Globus pallidus (tissue), 1 donor: ENCODE measurements at regions not wholly inside any gene's neighbourhood (a gene's known extent, or its start where the extent isn't known, plus 50 kb on each side); places are given as distances from the start of the nearest gene placed in this dataset.

Source experiments
- DNase-seq: peaks from one replicate; pipeline ENCODE4 v3.0.0-alpha.2; 2015; ENCODE audit warnings: low spot score

DNA sequence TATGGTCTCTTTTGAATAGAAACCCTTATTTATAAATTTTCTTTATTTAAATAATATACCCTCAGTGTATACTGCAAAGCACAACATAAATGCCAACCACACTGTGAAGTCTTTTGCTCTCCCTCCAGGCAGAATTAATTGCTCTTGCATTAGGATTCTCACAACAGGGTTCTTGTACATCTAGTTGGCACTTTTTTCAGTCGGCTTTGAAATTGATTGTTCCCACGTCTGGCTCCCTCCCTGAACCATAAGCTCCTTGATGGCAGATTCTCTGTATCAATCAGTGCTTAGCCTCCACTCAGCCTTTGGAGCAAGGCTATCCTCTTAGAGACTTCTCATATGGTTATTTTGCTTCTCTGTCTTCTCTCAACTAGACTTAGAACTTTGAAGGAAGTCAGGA lies 288.0 kb upstream of the POU3F2 start:
- no peak for DNase-seq

DNA sequence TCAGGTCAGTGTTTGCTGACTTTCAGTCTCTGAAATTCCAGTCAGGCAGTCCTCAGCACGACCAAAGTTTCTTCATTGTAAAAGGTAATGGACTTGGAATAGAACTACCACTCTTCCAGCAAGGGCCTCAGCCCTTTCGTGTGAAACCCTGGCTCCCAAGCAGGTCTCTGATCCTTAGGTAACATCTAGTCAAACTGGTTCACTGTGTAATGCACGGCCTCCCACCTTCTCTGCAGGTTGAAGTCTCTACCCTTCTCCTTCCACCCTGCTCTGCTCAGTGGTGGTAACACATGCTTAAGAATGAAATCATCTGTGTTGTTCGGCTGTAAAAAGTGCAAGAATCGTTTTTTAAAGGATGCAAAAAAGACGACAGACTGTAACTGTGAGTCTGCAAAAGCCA lies 287.2 kb upstream of the POU3F2 start:
- DNase-seq: no peak

DNA sequence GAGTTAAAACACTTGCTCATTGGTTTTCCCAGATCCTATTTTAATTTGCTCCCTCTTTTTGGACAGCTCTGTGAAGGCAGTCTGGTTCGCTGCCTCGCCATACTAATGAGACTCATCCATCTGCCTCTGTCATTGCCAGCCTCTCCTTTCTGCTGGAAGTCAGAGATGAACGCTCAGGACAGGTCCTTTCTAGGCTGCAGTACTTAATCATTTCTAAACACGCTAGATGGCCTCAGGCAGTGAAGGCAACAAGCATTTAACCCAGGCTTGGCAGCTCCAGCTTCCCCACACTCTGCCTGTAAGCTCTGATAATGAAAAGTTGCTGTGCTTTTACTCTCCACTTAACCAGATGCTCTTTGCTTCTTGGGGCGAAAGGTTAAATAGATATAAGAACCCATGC lies 286.7 kb upstream of the POU3F2 start:
- no peak for DNase-seq

DNA sequence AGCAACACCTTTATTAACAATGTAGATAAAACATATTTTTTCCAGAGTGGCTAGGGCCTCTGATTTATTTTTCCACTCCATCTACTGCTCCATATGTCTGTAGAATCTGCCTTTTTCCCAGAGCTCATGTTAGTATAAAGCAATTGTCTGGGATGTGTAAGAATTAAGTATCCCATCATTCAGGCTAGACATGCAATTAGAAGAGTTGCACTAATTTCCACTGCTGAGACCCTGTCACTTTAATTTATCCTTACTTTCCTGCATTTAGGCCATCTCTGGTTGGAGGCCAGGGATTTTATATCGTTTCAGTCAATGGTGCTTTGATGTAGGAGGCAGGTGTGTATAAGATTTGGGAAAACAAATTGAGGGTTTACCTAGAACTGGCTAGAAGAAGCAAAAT lies 286.1 kb upstream of the POU3F2 start:
- no peak for DNase-seq

DNA sequence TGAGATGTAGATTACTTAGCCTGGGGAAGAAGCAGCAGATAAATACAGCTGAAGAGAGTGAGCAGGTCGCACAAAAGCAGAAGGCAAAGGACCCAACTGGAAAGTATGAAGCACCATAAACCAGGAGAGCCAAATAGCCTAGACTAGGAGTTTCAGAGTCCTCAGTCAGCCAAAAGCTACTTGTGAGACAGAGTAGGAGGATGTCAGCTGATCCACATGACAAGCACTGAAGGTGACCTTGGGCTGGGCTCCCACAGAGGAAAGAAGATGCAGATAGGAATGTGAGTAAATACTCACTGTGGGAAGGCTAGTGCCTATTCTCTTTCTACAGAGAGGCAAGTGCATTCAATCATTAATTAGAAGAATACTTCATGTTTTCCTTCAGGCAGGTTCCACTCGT lies 274.0 kb upstream of the POU3F2 start:
- no peak for DNase-seq

DNA sequence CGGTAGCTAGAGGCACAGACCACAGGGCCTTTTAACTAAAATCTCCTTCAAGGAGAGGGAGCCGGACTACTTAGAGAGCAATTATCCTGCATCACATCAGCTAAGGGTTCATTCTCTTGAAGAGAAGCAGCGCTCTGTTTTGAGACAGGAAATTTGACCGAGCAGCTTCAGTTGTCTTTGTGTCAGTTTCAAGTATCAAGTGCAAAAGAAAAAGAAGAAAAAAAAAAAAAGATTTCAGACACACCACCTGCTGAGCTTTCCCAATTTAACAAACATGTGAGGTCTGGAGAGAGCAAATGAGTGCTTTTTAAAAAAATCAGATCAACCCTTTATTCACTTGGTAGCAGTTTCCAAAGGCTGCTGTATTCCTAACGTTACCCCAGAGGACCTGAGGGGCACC lies 273.5 kb upstream of the POU3F2 start:
- DNase-seq: no peak

DNA sequence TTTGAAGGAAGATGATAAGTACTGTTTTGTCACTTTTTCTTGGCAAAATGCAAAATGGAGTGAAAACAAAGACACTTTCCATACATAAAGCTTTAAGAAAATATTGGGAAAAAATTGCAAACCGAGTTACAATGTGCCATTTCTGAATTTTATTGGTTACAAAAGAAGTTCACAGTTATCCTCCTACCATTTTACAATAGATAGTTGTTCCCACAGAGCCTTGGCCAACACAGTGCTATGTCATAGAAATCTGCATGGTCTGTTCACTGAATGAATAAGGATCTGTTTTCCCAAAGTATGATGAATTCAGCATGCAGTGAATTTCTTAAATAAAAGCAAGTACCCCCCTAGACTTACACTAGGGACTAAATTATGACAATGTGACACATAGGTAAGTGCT lies 268.2 kb upstream of the POU3F2 start:
- peak; percentile 88 for DNase-seq

DNA sequence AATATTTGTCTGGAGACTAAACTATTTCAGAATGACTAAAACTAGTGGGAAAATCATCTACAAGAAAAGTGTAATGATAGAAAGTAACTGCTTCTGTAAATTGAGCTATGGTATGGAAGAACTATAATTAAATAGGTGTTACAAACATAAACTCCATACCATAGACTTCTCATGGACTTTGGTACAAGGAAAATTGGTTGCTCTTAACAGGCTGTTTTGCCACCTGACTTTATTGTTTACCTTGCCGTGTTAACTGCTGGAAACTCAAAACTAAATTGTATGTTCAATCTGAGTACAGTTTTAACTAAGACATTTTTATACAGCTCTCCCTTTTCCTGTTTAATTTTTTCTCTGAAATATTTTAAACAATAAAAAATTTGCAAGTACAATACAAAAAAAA lies 261.8 kb upstream of the POU3F2 start:
- no peak for DNase-seq

DNA sequence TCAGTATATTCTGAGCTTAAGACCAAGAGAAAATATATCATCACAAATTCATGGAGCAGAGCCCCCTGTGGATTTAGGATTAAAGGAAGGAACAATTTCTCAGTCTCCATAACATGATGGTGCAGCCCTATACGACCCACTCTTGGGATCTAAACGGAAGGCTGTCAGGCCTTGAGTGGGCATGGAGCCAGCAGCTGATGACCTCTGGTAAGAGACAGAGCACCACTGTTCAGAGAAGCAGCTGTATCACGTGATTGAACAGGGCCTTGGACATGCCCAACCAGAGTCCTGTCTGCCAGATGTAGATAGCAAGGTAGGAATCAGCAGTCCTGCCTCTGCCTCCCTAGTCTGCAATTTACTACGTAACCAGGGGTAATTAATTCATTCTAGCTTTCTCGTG lies 259.4 kb upstream of the POU3F2 start:
- DNase-seq: peak; percentile 91

DNA sequence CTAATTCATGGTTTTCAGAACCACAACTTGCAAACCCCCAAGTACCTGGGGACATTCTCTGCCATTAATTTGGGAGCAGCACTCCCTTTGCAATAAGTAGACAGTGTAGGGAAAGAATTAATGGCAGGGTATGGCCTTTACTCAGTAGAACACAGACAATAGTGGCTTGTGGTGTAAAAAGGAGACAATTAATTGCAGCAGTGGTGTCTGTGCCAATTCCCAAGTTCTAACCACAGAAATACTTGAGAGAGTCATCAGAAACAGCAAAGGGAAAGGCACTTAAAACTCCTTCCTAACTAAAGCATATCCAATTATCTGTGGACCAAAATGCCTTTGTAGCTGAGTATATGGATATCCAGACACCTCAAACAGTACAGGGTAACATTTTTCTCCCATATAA lies 257.6 kb upstream of the POU3F2 start:
- DNase-seq: no peak

DNA sequence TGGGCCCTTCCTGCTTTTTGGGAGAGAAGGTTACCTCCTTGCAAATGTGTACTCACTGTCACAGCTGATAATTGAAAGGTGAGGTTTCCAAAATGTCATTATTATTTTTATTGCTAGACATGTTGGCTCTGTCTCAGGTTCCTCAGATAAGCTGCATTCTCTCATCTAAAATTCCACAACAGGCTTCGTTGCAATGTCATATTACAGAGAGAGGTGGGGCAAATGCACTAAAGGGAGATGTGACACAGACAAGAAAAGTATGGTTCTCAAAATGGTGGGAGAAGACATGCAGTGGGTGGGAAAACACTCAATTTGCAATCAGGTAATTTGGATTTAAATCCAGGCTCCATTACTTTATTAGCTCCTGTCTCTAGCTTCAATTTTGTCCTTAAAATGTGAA lies 256.4 kb upstream of the POU3F2 start:
- DNase-seq: no peak

DNA sequence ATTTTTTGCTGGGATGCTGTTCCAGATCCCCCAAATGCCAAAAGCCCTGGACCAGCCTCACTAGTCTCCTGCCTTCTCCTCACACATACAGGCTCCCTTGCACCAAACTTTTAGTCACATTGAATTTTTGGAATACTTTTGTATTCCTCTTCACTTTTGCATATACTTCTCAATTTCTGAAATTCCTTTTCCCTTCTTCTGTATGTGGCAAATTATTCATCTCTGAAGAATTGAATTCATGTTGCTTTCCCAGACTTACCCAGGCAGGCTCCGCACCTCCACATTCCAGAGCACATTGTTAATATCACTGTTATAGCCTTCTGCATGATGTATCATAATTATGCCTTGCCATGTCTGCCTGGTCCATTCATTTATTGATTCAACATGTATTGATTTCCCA lies 255.3 kb upstream of the POU3F2 start:
- no peak for DNase-seq

DNA sequence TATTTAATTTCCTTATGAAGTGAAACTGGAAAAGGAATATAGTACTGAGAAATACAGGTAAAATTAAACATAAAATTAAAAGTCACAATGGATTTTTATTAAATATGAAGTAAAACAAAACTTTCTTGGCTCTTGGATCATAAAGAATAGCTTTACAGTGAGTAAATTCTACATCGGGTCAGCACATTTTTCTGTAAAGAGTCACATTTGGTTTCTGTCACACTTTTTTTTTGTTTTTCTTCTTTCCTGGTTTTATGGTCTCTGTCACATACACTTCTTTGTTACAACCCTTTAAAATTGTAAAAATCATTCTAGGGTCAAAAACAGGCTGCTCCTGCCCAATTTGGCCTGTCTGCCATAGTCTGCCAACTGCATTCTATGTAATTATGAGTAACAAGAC lies 254.4 kb upstream of the POU3F2 start:
- DNase-seq: no peak

DNA sequence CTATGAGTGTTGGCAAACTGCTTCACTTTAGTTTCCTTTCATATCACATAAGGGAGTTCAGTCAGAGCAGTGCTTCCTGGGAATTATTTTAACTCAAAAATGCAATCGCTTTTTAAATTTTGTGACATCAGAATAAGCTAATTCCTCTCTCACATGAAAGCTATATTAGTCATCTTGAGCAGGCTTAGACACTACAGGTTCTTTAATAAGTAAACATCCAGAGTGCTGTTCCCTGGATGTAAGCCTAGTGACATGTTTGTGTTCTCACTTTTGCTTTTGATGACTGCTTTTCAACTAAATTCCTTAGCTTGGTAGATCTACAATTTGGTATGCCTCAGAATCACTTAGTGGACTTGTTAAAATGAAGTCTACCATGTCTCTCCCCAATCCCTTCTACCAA lies 252.7 kb upstream of the POU3F2 start:
- DNase-seq: no peak

DNA sequence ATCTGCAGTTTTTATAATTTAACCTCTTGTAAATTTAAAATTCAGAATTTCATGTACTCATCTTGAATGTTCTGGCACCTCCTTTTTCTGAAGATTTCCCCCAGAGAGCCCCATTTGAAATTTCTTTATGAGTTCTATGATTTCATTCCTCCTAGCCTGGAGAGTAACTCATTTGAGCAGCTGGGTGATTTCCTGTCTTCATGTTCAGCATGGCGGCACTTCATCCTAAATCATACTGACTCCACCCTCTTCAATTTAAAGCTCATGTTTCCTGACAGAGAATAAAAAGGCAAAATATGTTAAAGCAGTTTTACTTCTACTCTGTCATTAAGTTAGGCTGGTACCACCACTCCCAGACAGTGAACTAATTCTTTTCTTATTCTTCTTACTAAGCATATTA lies 250.9 kb upstream of the POU3F2 start:
- DNase-seq: no peak

DNA sequence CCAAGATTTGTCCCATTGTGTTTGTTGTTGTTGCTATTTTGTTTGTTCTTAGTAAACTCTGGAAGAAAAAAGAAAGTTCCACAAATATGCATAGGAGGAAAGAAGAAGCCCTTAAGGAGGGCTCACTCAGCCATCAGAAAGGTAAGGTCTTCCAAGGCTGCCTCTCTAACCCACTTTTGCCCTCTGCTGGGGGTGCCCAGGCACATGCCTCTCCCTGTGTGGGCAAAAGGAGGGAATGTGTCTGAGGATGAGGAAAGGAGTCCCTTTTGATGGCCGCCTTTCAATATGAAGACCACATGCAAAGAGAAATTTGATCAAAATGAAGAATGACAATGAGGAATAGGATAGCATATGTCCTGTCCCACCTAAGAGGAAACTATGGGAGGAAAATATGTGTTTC lies 248.2 kb upstream of the POU3F2 start:
- DNase-seq: no peak

DNA sequence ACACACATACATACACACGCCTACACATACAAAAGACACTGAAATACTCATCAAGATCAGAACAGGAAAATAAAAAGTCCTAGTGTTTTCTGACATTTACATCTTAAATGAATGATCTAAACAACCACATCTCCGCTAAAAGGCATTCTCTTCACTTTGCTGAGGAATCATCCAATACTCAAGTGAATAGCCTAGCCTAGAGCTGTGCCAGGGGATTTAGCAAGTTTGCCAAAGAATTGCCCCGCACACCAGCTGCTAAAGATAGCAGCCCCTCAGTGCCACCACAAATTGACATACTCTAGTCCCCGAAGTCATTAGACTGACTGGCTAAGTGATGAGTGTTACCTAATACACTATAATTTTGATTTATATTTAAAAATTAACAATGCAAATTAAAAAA lies 246.8 kb upstream of the POU3F2 start:
- DNase-seq: no peak

DNA sequence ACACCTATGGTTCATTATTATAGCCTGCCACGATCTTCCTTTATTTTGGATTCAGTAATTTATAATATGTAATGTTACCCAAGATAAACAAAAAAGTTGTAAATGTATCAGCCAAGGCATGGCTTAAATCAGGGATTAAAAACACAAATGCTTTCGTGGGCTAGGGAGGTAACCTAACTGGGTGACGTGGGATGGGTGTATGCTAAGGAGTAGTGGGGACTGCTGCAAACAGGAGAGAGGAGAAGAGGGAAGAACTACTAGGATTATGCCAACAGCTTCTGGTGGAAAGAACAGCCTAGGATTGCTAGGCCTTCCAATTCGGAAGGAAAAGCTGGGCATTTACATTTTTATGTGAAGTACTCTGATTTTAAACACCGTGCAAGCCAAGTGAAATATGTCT lies 244.8 kb upstream of the POU3F2 start:
- DNase-seq: no peak

DNA sequence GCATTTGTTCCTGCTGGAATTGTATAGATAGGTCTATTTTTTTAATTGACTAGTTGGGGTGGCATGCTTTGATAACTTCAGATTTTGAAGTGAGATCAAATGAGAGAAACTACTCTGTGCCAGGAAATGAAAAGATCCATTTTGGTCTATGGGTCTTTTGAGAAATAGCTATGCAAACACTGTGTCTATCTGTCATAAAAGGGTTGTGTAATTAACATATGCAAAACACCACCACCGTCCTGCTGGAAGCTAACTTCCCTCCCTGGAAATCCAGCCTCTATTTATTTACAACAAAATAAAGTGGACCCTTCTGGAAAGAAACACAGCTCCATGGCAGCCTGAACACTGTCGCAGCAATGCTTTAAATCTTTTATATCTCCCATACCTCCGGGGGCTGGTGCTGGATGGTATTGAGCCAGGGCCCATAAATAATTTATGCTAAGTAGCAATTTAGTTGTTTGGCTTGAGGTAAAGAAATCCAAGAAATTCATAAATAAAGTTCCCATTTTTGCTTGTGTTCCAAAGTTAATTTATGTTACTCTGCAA lies 244.2 kb upstream of the POU3F2 start:
- DNase-seq: no peak

DNA sequence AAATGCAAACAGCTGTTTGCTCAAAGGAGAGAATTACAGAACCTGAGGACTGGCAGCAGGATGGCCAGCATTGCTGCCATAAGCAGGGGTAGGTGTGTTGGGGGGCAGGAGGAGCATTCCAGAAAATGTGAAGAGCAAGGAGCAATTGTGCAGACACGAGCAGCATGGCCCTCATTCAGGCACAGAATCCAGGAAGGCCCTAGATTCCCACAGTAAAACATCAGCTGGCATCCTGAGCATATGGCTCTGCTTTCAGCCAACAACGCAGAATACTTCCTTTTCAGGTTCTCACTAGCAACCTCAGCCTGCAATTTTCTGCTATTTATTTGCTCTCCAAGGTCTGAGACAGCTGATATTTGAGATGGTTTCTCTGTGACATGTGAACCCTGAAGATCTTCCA lies 243.4 kb upstream of the POU3F2 start:
- no peak for DNase-seq

DNA sequence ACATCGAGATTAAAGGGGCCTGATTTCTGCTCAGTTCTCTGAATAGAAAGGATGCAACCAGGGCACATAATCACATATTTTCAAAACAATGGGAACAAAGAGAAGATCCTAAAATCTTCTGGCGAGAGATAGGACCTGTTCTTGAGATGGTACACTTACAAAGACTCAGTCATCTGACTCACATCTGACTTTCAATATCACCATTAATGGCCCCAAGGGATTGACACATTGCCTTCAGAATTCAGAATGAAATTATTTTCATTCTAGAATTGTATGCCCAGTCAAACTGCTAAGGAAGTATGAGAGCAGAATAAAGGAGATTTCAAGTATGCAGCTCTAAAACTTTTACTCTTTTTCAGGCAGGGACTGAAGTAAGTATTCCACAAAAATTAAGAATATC lies 240.7 kb upstream of the POU3F2 start:
- DNase-seq: no peak

DNA sequence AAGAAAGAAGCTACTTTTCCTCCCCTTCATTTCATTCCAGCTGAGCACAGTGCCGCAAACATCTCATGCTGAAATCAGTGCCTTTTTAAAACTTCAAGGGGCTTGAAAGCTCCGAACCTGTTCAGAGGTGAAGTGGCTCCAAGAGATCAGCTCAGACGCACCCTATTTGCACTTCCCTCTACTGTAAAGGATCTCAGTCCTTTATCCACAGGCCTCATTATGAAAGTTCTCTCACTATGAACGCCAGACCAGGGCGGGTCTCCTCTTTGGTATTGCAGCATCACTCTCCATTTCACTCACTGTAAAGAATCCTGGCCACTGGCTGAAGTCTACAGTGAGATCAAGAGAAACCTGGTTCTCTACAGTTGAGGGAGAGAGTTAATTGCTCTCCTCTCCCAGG lies 232.7 kb upstream of the POU3F2 start:
- no peak for DNase-seq

DNA sequence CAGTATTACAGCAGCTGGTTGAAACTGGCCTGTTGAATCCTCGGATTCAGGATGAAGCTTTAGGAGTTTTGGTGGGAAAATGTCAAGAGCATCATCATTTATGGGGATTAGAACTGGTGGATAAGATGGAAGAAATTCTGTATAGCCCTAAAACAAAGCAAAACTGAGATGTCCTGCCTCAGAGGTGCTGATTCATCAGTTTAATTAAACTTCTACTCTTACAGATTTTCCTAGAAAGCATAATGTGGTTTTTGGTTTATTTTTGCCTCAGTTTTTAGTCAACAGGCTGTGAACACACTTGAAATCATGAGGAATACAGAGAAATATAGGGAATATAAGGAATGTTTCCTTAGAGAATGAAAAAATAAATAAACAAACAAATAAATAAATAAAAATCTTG lies 228.7 kb upstream of the POU3F2 start:
- no peak for DNase-seq

DNA sequence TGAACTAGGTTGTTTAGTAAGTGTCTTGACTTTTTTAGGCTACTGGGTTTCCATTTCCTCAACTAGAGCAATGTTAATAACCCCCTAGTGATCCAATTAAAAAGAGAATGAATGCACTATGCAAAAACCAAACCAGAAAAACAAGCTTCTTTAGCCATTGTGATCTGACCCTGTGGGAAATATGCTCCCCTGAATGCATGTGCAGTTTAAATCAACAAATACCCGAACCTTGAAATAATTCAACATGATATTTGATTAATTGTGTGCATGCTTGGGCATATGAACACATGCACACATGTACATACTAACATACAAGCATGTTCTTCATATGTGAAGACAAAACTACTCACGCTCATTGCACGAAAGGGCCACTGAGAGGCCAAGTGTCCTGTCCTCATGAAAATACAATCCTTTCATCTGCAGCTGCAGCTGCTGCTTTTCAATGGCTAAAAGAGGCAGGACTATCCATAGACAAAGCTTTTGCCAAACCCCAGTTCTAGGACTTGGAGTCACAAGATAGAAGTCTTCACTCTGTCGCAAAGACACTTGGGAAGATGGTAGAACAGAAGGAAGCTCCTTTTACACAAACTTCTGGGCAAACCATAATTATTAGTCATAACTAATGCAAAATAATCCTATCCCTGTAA lies 207.1 kb upstream of the POU3F2 start:
- no peak for DNase-seq

DNA sequence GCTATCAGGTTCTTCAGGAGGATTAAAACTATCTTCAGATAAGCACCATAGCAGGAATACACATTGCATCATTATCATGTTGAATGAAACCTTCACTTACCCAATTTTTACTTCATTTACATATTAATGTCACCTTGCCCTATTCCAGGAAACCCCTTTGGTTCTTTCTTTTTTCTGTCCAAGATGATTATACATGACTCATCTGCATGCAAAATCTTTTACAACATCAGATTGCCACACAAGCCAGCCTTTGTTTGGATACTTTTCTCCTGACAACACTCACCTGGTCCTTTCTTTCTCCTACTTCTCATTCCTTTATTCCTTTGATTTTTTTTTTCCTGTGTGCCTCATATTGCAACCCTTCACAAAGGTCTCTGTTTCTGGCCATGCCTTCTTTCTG lies 200.5 kb upstream of the POU3F2 start:
- DNase-seq: no peak
